Coronary artery (tissue), 2 donors: ENCODE measurements at regions not wholly inside any gene's neighbourhood (a gene's known extent, or its start where the extent isn't known, plus 50 kb on each side); places are given as distances from the start of the nearest gene placed in this dataset.
A peak's percentile ranks its signal among the peaks of the same experiment; 100 is the strongest.
"Not testable (repeated sequence)": the region's sequence is repeated elsewhere in the genome, so short reads cannot be mapped to it uniquely, and the experiment has no call there.

ENCODE experiments used
- DNase-seq: peaks from one replicate; pipeline ENCODE4 v3.0.0-alpha.2; 2017; ENCODE audit warnings: low spot score
- H3K27ac ChIP-seq, 2 donors: fragments of 200-600 bp; sonication (generic); one replicate each; pipeline ENCODE4 v1.5.1; 2016 to 2019
- H3K4me3 ChIP-seq: fragments of 200-600 bp; sonication (generic); 2 replicates; pipeline ENCODE4 v1.5.1; 2016; ENCODE audit warnings: mild to moderate bottlenecking, moderate library complexity
- TF ChIP-seq, protein P1 (sequence below): fragments of 200-600 bp; sonication (generic); IDR thresholded peaks from one replicate; pipeline ENCODE4 v1.5.1; 2019; ENCODE audit warnings: antibody characterized with exemption

DNA sequence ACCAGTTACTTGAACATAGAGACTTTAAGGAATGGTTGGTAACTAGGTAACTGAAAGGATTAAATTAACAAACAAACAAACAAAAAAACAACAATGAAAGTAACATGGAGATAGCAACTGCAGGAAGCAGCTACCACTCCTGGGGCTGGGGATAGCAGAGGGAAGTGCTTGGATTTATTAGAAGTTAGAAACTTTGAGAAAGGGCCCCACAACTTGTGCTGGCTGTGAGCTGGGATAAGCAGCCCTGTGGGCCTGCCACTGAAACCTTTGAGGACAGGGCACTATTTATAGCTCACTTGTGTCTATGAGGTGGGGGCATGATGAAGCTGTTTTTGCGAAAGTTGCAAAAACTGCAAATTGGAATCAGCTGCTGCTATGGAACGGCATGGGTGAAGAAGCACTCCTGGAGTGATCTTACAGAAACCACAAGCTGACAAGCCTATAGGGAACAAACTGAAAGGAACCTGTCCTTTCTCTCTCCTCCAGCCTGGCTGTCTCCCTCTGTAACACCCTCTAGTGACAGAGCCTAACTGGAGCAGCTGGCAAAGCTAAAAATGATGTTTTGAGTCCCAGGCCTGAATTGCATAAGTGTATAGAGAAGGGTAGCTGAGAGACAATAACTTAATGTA, 91.4 kb upstream of the RANBP6 start:
- DNase-seq = no peak
- TF ChIP-seq, protein P1, sequence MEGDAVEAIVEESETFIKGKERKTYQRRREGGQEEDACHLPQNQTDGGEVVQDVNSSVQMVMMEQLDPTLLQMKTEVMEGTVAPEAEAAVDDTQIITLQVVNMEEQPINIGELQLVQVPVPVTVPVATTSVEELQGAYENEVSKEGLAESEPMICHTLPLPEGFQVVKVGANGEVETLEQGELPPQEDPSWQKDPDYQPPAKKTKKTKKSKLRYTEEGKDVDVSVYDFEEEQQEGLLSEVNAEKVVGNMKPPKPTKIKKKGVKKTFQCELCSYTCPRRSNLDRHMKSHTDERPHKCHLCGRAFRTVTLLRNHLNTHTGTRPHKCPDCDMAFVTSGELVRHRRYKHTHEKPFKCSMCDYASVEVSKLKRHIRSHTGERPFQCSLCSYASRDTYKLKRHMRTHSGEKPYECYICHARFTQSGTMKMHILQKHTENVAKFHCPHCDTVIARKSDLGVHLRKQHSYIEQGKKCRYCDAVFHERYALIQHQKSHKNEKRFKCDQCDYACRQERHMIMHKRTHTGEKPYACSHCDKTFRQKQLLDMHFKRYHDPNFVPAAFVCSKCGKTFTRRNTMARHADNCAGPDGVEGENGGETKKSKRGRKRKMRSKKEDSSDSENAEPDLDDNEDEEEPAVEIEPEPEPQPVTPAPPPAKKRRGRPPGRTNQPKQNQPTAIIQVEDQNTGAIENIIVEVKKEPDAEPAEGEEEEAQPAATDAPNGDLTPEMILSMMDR = peak; percentile 30
- Histone ChIP-seq H3K4me3 (peak overlapping the region; percentile 46), H3K27ac (peak overlapping the region in 1 of 2 donors; percentile 40)

- Histone ChIP-seq H3K4me3 (no peak overlapping the region), H3K27ac (no peak overlapping the region)
- DNase-seq = no peak
- TF ChIP-seq, protein P1 = no peak
These were observed 90.3 kb upstream of the RANBP6 start for GRCh38 chr9:6105738-6106137.

DNA sequence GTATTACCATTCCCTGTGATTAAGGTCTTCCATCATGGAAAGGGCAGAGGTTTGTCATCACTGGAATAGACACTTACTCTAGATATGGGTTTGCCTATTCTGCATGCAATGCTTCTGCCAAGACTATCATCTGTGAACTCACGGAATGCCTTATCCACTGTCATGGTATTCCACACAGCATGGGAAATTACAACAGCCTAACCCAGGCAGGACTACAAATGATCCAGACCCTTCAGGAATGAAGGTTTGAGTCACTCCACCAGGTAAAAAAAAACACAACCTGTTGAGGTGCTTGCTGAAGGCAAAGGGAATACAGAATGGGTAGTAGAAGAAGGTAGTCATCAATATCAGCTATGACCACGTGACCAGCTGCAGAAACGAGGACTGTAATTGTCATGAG, 89.0 kb upstream of the RANBP6 start:
- H3K4me3 ChIP-seq, H3K27ac ChIP-seq, DNase-seq: not testable (repeated sequence)

DNA sequence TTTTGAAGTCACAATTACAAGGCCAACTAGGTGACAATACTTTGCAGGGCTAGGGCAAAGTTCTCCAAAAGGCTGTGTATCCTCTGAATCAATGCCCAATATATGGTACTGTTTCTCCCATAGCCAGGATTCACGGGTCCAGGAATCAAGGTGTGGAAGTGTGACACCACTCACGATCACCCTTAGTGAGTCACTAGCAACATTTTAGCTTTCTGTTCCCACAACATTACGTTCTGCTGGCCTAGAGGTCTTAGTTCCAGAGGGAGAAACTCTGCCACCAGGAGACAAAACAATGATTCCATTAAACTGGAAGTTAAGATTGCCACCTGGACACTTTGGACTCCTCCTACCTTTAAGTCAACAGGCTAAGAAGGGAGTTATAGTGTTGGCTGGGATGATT, 88.5 kb upstream of the RANBP6 start:
- not testable (repeated sequence) for H3K27ac ChIP-seq, H3K4me3 ChIP-seq, DNase-seq

GRCh38 chr9:6102336-6102987, 87.0 kb upstream of the RANBP6 start:
- not testable (repeated sequence) for H3K27ac ChIP-seq, H3K4me3 ChIP-seq, DNase-seq

DNA sequence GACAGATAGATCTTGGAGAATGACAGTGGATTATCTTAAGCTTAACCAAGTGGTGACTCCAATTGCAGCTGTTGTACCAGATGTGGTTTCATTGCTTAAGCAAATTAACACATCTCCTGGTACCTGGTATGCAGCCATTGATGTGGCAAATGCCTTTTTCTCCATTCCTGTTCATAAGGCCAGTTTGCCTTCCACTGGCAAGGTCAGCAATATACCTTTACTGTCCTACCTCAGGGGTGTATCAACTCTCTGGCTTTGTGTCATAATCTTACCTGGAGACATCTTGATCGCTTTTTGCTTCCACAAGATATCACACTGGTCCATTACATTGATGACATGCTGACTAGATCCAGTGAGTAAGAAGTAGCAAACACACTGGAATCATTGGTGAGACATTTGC, 86.3 kb upstream of the RANBP6 start:
- H3K4me3 ChIP-seq, DNase-seq, H3K27ac ChIP-seq: not testable (repeated sequence)

GRCh38 chr9:6099346-6099745, 83.9 kb upstream of the RANBP6 start:
- not testable (repeated sequence) for H3K27ac ChIP-seq, DNase-seq, H3K4me3 ChIP-seq

GRCh38 chr9:6098431-6098830, 83.0 kb upstream of the RANBP6 start:
- DNase-seq = no peak
- H3K27ac ChIP-seq = no peak overlapping the region
- TF ChIP-seq, protein P1 = no peak
- H3K4me3 ChIP-seq = no peak overlapping the region

- H3K4me3 ChIP-seq = no peak overlapping the region
- no peak overlapping the region for H3K27ac ChIP-seq
- TF ChIP-seq, protein P1 = no peak
- DNase-seq = no peak
These were observed 81.4 kb upstream of the RANBP6 start for GRCh38 chr9:6096821-6097220.
